ENCODE measurements at regions not wholly inside any gene's neighbourhood (a gene's known extent, or its start where the extent isn't known, plus 50 kb on each side); places are given as distances from the start of the nearest gene placed in this dataset.
"Not testable (repeated sequence)": the region's sequence is repeated elsewhere in the genome, so short reads cannot be mapped to it uniquely, and the experiment has no call there.

DNA sequence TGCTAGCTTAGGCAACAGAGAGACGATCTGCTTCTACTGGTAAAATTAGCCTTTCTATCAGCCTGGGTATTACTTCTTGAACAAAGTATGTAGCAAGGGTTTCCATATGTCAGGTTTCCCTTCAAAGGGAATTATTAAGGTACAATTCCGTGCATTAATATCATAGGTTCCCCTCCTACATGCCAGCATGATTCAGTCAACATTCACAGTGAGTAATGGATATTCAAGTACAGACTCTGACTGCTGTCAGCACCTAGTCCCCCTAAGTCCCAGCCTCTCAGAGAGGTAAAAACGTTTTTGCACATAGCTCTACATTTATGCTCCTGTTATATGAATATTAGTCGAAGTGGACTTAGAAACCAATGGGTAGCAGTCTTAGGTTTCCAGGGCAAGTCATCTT is 322.4 kb upstream of the CCNG1 start:
- Histone ChIP-seq H3K27ac (no peak overlapping the region), H3K9me3 (no peaks in the 10 kb centered on the region), H3K4me3 (no peak overlapping the region), H3K4me1 (no peaks in the 10 kb centered on the region), H3K36me3 (no peaks in the 10 kb centered on the region), H3K27me3 (no peaks in the 10 kb centered on the region)
- DNase-seq (ENCODE audit: low spot score in 2 of 2): no peak
- TF ChIP-seq EP300 (IDR thresholded peaks at IDR 0.05): no peak
- TF ChIP-seq POLR2AphosphoS5 (IDR thresholded peaks at IDR 0.05): no peak
- no peak for TF ChIP-seq POLR2A (IDR thresholded peaks at IDR 0.05)
- no peak for TF ChIP-seq CTCF (IDR thresholded peaks at IDR 0.05)
- 63% methylated on average over 4 of the region's 4 CpGs for WGBS

GRCh38 chr5:163116618-163117017 is 320.8 kb upstream of the CCNG1 start:
- not testable (repeated sequence) for H3K36me3 ChIP-seq; H3K27me3 ChIP-seq; H3K9me3 ChIP-seq; H3K27ac ChIP-seq; H3K4me3 ChIP-seq; H3K4me1 ChIP-seq; DNase-seq (ENCODE audit: low spot score in 2 of 2)
- WGBS: 94% methylated on average over 2 of the region's 2 CpGs

- Histone ChIP-seq H3K36me3 (no peaks in the 10 kb centered on the region), H3K27ac (no peak overlapping the region), H3K4me1 (no peaks in the 10 kb centered on the region), H3K9me3 (no peaks in the 10 kb centered on the region), H3K27me3 (no peaks in the 10 kb centered on the region), H3K4me3 (no peak overlapping the region)
- no peak for TF ChIP-seq CTCF (IDR thresholded peaks at IDR 0.05)
- no peak for DNase-seq (ENCODE audit: low spot score in 2 of 2)
Observed at GRCh38 chr5:163134061-163134460, 303.3 kb upstream of the CCNG1 start.

- Histone ChIP-seq H3K27me3 (no peaks in the 10 kb centered on the region), H3K4me1 (no peaks in the 10 kb centered on the region), H3K27ac (no peak overlapping the region), H3K9me3 (no peaks in the 10 kb centered on the region), H3K4me3 (no peak overlapping the region), H3K36me3 (no peaks in the 10 kb centered on the region)
- DNase-seq (ENCODE audit: low spot score in 2 of 2): no peak
- TF ChIP-seq CTCF (IDR thresholded peaks at IDR 0.05): no peak
- no peak for TF ChIP-seq POLR2A (IDR thresholded peaks at IDR 0.05)
- TF ChIP-seq EP300 (IDR thresholded peaks at IDR 0.05): no peak
- TF ChIP-seq POLR2AphosphoS5 (IDR thresholded peaks at IDR 0.05): no peak
- 27% methylated on average over 2 of the region's 2 CpGs for WGBS
Observed at GRCh38 chr5:163135849-163136248, 301.5 kb upstream of the CCNG1 start.

- peaks cover 4% of the 10 kb centered on the region for H3K9me3 ChIP-seq
- H3K4me3 ChIP-seq: no peak overlapping the region
- DNase-seq (ENCODE audit: low spot score in 2 of 2): no peak
- TF ChIP-seq POLR2AphosphoS5 (IDR thresholded peaks at IDR 0.05): no peak
- TF ChIP-seq POLR2A (IDR thresholded peaks at IDR 0.05): no peak
- no peak for TF ChIP-seq CTCF (IDR thresholded peaks at IDR 0.05)
- no peak for TF ChIP-seq EP300 (IDR thresholded peaks at IDR 0.05)
- no peaks in the 10 kb centered on the region for H3K36me3 ChIP-seq
- H3K4me1 ChIP-seq: no peaks in the 10 kb centered on the region
- no peaks in the 10 kb centered on the region for H3K27me3 ChIP-seq
- no peak overlapping the region for H3K27ac ChIP-seq
Observed at GRCh38 chr5:163161512-163161911, 275.9 kb upstream of the CCNG1 start.

- TF ChIP-seq CTCF (IDR thresholded peaks at IDR 0.05) (no peak), POLR2AphosphoS5 (IDR thresholded peaks at IDR 0.05) (no peak), POLR2A (IDR thresholded peaks at IDR 0.05) (no peak)
- Histone ChIP-seq H3K27me3 (no peaks in the 10 kb centered on the region), H3K4me3 (no peak overlapping the region), H3K27ac (no peak overlapping the region), H3K4me1 (no peaks in the 10 kb centered on the region), H3K9me3 (peaks cover 4% of the 10 kb centered on the region), H3K36me3 (no peaks in the 10 kb centered on the region)
- WGBS: 74% methylated on average over 3 of the region's 3 CpGs
- no peak for DNase-seq (ENCODE audit: low spot score in 2 of 2)
Observed at GRCh38 chr5:163162645-163163044, 274.8 kb upstream of the CCNG1 start.
